Right kidney (tissue), 1 donor: ENCODE measurements at regions not wholly inside any gene's neighbourhood (a gene's known extent, or its start where the extent isn't known, plus 50 kb on each side); places are given as distances from the start of the nearest gene placed in this dataset.

ENCODE experiments used
- DNase-seq: peaks from one replicate; pipeline ENCODE4 v3.0.0-alpha.2; 2016

DNA sequence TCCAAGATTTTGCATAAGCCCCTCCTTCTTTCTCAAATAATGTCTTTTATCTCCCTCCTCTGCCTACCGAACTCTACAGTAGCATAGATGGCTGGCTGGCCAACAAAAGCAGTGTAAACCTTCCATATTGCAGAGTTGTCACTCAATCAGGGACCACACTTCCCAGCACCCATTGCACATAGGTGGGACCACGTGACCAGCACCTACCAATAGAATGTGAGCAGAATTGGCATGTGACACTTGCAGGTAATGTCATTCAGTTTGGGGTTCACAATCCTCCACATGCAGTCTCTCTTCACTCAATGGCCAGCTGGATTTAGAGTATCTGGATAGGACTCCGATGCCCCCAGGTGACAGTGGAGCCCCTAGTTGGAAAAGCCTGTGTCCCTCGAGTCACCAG is 190.3 kb upstream of the CRY1 start:
- DNase-seq, result no peak

DNA sequence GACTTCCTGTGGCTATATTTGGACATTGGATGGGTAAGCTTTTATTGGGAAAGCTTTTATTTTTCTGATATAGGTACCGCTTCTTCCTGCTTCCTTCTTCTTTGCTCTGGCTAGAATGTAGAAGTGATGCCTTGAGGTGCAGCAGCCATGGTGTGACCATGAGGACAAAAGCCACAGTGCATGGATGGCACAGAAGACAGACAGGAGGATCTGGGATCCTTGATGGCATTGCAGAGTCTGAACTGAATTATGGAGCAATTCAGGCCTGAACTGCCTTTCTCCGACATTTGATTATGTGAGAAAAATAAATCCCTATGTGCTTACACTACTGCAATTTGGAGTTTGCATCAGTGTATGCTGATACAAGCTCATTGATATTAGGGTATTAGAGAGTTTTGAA is 191.3 kb upstream of the CRY1 start:
- no peak for DNase-seq

DNA sequence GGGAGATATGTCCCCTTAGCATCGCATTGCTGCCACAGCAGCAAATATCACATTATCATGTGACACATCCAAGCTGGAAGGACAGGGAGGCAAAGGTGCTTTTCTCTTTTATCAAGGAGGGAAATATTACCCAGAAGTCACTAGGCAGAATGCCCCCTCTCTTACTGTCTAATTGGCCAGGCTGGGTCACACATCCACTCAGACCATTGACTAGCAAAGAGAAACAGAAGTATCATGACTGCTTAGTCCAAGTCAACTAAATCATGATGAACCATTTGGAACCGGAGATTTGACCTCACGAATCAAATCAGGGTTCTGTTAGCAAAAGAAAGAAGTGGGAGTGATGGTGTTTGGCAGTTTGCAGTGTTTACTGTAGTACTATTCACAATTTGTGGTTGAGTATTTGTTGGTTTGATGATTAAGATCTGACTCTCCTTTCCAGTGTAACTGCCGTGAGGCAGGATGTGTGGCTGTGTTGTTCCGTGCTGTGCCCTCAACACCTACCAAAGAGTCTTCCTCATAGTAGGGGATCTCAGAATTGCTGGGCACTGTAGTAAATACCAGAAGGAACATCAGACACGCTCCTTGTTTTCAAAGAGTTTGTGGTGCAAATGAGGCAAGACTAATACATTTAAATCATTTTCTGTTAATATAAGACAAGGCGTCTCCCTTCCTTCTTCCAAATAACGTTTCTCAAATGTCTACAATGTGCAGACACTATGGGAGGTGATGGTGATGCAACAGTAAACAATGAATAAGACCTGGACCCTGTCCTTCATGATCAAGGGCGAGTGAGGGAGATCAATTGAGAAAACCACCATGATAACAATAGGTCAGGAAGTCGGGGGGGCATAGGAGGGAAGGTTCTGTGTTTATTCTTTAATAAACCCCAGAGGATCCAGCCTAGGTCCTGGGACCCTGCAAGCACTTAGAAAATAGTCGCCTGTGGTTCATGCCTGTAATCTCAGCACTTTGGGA is 194.4 kb upstream of the CRY1 start:
- DNase-seq, result no peak

DNA sequence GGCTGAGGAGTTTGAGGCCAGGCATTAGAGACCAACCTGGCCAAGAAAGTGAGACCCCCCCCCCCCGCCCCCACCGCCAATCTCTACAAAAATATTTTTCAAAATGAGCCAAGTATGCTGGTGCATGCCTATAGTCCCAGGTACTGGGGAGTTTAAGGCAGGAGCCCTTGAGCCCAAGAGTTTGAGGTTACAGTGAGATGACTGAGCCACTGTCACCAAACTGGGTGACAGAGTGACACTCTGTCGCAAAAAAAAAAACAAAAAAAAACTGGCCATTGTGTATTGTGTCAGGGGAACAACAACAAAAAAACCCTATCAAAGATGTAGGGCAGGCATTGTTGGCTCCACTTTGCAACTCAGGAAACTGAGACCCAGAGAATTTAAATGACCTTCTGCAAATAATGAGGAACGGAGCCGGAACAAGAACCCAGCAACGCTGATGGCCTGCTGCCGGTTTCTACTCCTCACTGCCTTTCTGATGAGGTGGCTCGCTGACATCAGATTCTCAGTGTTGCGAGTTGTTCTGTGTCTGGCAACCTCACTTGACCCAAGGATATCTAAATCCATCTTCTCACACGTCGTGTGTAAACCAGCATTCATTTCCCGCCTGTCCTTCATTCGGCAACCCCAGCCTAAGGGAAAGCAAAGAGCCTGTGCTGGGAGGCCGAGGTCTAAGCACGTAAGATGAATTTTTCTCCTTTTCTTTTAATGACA is 195.2 kb upstream of the CRY1 start:
- DNase-seq, result no peak

DNA sequence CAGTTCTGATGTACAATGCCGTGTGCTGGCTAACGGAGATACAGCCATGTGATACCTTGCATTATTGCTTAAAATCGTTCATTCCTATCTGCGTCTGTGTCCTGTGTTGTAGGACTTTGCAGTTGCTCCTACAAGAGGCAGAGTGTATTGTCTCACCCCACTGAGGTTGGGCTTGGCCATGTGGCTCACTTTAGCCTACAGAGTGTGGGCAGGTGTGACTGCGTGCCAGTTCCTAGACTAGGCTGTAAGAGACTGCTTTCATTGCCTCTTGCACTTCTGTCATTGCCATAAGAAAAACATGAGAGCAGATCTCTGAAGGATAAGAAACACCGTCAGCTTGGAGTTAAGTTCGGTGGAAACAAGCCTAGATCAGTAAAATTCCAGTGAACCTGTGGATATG is 197.7 kb upstream of the CRY1 start:
- no peak for DNase-seq

DNA sequence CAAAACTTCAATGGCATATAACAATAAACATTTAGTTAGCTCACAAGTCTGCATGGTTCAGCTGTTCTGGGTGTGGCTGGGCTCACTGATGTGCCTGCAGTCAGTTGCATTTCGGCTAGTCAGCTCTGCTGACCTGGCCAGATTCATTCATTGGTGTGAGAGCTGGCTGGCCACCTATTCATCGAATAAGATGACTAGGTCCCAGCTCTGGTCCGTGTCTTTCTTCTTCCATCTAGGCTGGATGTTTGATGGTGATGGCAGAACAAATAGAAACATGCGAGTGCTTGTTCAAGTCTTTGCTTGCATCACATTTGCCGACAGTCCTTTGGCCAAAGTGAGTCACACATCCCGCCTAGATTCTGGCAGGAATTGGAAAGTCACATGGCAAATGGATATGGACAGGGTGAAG is 203.3 kb upstream of the CRY1 start:
- no peak for DNase-seq

DNA sequence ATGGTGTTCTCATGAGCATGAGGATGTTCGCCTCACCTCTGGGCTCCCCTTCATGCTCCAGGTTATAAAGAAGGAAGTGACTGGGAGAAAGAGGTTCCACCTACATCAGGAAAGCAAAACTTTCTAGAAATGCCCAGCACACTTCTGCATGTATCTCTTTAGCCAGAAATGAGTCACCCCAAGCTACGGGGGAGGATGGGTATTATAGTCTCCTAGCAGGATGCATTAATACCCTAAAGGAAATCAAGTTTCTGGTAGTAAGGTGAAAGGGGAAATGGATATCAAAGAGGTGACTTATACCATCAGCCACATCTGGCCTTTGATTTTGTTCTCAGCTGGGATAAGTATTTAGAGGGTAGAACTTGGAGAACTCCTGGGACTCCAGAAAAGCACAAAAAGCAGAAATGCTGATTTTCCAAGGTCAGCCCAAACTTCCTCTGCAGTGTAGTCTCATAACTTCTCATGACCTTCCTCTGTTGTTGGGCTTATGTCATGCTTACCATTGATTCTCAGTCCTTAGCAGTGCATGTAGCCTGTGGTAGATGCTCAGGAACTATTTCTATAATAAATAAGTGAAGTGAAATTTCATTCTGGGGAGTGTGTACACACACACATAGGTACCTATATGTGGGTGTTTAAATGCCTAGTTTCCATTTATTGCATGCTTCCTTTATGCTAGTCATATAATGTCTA is 209.4 kb upstream of the CRY1 start:
- DNase-seq, result no peak

DNA sequence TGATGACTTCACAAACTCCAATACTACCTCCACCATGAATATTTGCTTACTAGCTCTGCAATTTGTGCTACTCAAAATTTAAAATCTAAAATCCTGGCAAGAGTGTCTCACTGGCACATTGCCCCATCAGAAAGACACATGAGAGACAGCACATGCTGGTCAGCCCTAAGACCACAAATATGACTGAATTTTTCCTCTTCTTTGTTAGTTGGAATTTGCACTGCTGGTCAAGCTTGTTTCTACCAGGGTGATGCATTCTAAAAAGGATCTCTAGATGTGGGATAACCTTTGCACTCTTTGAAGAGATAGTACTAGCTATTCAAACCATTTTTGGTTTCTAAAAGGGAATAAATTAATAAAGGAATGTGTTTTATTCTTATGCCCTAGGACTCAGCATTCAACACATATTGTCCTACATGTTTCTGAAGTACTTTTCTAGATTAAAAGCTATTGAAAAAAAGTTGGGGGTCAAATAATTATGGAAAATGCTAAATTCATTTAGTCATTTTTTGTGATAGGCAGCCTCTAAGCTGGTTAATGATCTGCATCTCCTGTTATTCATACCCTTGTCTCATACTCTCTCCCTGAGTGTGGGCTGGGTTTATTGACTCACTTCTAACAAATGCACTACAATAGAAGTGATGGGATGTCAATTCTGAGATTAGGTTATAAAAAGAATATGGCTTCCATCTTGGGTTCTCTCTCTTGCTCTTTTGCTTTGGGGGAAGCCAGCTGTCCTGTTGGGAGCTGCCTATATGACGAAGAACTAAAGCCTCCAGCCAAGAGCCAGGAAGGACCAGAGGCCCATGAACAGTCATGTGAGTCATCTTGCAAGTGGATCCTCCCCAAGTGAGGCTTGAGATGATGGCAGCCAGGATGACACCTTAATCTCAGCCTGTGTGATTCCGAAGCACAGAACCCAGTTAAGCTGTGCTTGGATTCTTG is 211.5 kb upstream of the CRY1 start:
- no peak for DNase-seq

DNA sequence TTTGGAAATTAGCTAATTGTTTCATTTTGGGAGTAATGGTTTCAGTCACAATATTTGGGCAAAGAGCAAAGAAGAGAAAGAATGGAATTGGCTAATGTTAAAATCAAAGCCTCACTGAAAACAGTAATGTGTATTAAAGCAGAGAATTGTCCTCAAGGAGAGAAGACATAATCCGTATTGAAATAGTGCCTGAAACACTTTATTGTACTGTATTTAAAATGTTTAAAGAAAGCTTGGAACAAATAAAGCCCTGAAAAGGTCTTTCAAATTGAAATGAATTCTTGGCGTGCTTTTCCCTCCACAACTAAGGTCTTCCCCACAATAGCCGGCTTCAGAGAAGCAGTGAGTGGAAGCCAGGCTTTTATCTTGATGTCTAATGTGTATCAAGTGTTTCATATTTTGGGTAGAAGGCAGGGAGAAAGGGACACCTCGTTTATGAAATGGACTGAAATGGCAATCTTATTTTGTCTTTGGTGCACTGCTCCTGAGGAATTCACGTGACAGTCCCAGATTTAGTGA is 212.9 kb upstream of the CRY1 start:
- no peak for DNase-seq

DNA sequence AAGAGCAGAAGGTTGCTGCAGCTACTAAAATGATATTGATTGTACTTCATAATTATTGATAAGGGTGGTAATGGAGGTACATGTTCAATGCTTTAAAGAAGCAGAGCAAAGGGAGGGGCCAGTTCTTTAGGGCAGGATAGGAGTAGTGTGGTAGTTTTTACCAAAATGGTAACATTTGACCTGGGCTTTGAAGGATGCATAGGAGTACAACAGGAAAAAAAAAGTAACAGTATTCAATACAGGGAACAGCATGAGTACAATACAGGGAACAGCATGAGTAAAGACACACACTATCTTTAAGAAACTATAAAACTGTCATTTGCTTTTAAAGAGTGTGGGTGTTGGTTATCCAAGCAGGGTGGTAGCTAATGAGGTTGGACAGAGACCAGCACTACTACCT is 215.0 kb upstream of the CRY1 start:
- no peak for DNase-seq

DNA sequence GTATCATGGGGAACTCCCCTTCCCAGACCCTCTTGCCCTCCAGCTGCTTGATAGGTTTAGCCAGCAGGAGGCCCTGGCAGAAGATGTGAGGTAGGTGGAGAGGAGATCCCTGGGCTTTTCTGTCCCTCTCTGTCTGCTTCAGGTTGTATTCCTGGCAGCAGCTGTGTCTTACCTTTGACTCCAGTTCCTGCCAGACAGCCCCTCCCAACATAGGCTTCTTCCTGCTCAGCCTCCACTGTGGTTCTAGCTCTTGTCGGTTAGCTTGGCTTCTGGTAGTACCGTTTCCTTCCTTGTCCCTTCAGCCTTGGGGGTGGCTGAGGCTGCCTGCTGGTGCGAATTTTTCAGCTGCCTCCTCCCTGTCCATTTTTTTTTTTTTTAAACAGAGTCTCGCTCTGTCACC is 215.7 kb upstream of the CRY1 start:
- no peak for DNase-seq

DNA sequence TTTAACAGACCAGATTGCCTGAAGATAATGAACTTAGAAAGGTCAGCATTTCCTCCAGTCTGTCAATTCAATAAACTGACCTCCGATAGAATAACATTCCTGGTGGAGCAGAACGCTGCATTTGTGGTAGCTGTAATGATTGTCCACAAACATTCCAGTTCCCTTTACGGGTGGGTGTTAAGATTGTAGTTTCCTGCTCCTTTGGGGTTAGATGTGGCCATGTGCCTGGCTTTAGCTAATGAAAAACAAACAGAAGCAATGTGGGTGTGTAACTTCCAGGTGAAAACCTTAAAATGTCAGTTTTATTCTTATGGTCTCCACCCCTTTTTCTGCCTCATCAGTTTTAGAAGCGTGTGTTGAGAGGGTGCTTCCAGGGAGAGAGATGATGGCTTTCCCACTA is 217.3 kb upstream of the CRY1 start:
- DNase-seq, result no peak

DNA sequence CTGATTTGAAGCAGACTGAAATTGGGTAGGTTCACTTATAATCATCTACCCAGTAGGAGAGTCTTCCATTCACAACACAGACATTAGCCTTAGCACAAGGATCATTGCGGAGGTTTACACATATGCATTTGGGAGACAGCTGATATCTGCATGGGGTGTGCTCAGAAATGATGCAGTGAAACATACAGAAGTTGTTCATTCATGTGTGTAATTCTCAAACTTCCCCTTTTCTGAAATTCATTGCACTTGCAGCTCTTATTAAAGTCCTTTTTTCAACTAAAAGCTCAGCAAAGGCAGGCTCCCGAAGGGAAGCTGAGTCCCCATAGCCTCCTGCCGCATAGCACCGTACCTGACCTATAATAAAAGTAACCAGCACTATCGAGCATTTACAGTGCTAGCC is 218.3 kb upstream of the CRY1 start:
- DNase-seq, result no peak

DNA sequence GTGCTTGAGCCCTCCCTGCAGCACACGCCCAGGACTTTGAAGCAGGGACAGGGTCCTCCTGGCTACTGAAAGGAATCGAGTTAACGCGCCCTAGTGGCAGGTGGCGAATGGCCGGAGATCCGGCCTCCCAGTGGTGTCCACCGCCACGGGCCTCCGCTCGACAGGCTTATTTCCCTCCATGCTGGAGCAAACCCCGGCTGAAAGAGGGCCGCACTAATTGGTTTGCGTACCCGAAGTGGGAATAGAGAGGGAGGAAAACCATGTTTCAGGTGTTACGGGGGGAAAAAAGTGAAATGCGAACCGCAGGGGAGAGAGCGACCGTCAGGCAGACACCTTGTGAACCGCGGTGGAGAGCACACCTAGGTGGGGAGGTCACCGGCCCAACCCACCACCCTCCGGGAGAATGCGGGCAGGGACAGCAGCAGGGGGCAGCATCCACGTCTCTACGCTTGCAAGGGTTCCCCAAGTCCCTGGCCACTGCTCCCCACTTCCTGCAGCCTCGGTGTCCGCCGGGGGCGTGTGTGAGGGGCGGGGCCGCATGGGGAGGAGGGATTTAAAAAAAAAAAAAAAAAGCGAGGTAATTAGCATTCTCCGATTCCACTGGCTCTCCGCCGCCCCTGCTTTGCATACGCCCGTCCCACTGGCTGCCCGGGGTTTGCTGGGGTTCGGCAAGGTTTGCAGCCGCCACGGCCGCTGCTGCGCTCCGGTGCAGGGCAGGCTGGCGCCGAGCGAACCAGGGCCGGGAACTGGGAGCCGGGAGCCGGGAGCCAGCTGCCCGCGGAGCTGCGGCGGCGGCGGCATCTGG is 224.6 kb upstream of the CRY1 start:
- DNase-seq, result peak; percentile 90

DNA sequence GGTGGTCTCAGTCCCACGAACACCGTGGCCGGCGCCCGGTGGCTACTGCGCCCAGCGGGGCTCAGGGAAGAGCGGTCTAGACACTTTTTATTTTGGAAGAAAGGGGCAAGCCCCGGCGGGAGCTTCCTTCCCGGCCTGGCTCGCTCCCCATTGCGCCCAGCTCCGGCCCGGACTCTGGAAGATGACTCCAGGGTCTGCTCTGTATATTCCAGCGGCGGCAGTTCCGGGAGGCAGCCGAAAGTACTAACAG is 225.1 kb upstream of the CRY1 start:
- DNase-seq, result no peak

DNA sequence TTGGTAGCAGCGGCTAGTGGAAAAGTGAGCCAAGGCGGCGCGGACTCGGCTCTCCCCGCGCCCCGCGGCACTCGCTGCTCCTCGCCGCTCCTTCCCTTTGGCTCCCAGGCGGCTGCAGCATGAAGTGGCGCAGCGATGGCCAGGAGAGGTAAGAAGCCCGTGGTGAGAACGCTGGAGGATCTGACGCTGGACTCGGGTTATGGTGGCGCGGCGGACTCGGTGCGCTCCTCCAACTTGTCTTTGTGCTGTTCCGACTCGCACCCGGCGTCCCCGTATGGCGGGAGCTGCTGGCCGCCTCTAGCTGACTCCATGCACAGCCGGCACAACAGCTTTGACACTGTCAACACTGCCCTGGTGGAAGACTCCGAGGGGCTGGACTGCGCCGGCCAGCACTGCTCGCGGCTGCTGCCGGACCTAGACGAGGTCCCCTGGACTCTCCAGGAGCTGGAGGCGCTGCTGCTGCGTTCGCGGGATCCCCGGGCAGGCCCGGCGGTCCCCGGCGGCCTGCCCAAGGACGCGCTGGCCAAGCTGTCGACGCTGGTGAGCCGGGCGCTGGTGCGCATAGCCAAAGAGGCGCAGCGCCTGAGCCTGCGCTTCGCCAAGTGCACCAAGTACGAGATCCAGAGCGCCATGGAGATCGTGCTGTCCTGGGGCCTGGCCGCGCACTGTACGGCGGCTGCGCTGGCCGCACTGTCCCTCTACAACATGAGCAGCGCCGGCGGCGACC is 225.6 kb upstream of the CRY1 start:
- DNase-seq, result peak; percentile 91

DNA sequence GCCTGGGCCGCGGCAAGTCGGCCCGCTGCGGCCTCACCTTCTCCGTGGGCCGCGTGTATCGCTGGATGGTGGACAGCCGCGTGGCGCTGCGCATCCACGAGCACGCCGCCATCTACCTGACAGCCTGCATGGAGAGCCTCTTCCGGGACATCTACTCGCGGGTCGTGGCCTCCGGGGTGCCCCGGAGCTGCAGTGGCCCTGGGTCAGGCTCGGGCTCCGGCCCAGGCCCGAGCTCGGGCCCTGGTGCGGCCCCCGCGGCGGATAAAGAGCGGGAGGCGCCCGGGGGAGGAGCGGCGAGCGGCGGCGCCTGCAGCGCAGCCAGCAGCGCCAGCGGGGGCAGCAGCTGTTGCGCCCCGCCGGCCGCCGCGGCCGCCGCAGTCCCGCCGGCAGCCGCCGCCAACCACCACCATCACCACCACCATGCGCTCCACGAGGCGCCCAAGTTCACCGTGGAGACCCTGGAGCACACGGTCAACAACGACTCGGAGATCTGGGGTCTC is 226.2 kb upstream of the CRY1 start:
- DNase-seq, result peak; percentile 74

DNA sequence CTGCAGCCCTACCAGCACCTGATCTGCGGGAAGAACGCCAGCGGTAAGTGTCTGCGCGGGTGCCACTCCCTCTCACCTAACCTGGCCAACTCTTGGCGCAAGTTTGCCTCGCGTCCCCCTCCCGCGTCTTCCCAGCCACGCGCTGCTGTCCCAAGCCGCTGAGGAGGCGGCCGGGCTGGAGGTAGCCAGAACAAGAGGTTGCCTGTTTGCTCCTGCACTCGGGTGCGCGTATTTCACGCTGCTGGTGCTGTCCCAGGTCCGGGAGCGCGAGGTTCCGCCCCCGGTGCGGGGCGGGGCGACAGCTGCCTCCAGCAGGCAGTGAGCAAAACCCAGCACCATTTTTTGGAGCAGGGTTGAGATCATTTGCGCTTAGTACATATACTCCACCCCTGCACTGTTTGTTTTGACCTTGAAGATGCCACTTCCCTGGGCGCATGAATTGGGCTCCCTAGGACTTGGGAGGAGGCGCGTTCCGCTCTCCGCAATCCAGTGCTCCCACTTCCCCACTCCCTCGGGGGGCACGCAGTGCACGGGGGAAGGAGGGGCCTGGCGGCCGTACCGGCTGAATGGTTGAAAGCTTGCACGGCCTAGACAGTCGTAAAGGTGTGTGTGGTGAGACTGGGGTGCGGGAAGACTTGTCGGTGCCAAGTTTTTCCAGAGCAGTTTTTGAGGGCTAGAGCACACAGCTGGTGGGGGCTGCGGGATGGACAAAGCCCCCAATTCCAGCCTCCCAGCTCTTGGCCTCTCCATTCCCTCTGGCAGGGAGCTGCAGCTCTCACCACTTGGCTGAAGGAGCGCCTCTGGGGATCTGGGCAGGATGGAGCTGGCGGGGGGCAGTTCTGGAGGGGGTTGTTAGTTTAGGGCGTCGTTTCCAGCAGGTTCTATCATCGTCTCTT is 226.9 kb upstream of the CRY1 start:
- DNase-seq, result peak; percentile 77
